Right kidney (tissue), 1 donor: ENCODE measurements at regions not wholly inside any gene's neighbourhood (a gene's known extent, or its start where the extent isn't known, plus 50 kb on each side); places are given as distances from the start of the nearest gene placed in this dataset.

Experiments used
- DNase-seq: peaks from one replicate; pipeline ENCODE4 v3.0.0-alpha.2; 2016

- no peak for DNase-seq
Measured at GRCh38 chr12:53838978-53839377, 87.2 kb upstream of the CISTR start.

DNA sequence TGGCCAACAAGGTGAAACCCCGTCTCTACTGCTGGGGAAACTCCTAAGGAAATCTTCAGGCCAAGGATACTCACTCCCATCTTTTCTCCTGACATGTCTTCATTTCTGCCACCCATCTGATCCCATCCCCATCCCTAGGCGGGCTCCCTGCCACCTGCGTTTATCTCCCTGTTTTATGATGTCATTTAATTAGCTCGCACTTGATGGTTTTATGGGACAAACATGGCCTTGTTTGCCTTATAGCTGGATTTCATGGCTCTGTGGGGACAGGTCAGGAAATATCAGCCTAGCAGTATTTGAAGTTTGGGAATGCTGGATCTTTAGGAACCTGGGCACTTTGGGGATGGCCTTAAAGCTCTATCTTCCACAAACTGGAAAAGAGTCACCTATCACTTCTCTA, 88.5 kb upstream of the CISTR start:
- no peak for DNase-seq

- no peak for DNase-seq
Measured at GRCh38 chr12:53842686-53843085, 90.9 kb upstream of the CISTR start.

DNA sequence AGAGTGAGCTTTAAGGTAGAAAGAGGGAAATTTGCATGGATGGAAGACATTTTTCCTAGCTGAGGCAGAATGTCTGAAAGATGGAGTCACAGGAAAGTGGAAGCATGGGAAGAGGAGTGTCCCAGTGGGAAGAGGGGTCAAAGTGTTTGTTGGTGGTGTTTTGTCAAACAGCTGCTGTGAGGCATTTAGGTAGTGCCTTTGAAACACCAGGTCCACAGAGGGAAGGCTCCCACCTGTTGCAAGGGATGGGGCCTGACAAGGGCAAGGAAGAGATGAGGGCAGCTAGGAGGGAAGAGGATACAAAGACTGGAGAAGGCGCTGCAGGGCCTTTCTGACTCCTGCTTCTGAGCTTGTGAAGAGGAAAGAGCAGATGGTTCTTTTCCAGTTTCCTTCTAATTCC, 91.8 kb upstream of the CISTR start:
- DNase-seq = no peak

DNA sequence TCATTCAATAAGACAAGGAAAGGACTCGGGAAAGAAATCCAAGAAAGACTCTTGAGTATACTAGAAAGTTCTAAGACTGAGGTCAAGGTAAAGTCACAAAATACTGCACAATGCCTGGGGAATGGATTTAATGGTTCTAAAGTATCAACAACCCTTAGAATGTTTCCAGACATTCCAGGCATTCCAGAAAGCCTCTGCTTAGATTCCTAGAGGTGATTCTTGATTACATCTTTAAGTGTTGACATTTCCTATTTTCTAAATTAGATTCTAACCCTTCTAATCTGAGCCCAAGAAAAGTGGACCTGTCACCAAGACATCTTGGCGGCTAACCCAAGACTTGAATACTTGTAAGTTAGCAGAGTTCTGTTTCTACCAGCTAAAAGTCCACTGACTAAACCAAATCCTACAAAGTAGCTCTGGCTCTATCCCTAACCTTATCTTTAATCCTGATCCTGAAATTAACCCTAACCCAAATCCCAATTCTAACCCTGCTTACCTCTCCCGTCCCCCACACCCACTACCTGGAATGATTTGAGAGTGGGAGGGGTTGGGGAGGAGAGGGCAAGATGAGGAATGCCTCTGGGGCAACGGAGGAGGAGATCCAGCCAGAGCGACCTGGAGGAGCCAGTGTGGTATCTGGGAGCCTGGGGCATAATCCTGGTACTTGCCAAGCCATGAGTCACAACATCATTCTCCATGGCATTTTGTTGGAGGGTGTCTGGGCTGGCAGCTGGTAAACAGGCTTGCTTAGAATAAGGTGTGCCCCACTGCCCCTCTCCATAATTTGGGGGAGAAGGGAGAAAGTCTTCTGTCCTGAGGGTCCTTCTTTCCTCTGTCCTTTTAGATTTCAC, 93.4 kb upstream of the HOXC13 start:
- no peak for DNase-seq

- DNase-seq = no peak
Measured at GRCh38 chr12:53845932-53846331, 92.7 kb upstream of the HOXC13 start.

DNA sequence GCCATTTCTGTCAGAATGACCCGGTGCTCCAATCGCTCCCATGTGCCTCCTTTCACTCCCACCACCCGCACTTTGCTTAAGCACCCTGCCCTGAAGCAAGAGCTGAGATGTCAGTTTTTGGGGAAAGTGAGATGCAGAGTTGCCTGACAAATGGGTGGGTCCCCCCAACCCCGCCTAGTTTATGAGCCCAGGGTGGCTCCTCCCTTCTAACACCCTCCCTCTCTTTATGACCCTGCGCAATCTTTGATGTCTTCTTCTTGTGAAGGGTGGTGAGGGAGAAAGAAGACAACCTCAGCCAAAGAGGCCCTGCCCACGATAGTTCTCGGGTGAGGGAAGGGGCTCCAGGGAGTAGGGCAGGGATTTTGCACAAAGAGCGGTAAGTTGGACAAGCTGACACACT, 89.5 kb upstream of the HOXC13 start:
- DNase-seq = no peak

DNA sequence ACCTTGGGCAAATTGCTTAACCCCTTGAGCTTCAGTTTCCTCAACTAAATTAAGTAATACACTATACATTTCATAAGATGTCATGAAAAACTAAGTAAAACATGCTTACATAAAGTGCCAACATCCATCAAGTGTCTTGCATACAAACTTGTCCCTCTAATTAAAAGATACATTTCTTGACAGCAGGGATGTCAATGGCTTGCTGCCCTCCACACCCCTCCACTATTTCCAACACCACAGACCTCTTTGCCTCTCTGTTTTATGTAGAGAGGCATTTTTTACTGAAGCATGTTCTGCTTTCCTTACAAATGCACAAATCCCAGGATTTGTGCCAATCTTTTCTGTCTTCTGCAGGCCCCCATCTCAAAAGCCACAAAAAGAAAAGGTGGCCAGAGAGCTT, 89.0 kb upstream of the HOXC13 start:
- no peak for DNase-seq

DNA sequence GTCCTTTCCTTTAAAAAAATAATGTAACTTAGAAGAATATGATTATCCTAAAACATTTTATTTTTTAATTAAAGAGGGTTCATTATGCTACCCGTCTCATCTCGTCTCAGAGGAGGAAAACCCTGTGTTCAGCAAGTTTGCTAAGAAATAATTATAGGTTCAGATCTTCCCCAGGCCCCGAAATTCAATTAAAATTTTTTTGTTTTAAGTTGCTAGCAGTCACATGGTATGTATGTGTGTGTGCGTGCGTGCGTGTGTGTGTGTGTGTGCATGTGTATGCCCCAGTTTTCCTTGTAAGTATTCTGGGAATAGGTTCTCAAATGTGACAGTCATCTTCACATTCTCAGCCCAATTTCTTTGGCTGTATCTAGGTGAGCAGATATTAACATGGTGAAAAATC, 86.6 kb upstream of the HOXC13 start:
- DNase-seq = no peak

DNA sequence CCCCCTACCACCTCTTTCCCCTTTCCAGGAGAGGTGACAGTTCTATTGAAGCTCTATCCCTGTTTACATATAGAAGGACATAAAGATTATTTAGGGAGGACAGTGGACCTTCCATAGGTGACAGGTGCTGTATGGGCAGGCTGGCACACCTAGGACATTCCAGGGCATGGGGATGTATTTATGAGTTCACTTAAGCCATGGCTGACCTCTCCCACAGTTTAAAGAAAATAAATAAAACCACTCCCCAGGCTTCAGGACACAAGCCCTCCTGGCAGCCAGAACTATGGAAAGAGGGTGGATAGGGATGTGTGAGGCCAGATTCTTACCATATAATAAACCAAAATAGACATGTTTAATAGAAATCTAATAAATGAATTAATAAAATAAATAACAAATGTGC, 85.6 kb upstream of the HOXC13 start:
- DNase-seq = no peak

GRCh38 chr12:53854701-53855316, 83.8 kb upstream of the HOXC13 start:
- DNase-seq = no peak

- no peak for DNase-seq
Measured at GRCh38 chr12:53856132-53856531, 82.5 kb upstream of the HOXC13 start.

DNA sequence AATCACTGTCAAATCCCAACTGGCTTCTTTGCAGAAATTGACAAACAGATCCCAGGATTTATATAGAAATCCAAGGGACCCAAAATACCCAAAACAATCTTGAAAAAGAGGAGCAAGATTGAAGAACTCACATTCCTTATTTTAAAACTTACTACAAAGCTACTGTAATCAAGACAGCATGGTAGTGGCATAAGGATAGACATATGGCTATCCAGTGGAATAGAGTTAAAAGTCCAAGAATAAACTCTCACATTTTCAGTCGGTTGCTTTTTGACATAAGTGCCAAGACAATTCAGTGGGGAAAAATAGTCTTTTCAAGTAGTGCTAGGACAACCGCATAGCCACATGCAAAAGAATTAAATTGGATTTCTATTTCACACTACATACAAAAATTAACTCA, 81.0 kb upstream of the HOXC13 start:
- DNase-seq = no peak

GRCh38 chr12:53860426-53861345, 77.9 kb upstream of the HOXC13 start:
- DNase-seq = no peak

GRCh38 chr12:53862206-53862605, 76.4 kb upstream of the HOXC13 start:
- DNase-seq = no peak

- no peak for DNase-seq
Measured at GRCh38 chr12:53862831-53863230, 75.8 kb upstream of the HOXC13 start.

GRCh38 chr12:53866727-53867126, 71.9 kb upstream of the HOXC13 start:
- no peak for DNase-seq

DNA sequence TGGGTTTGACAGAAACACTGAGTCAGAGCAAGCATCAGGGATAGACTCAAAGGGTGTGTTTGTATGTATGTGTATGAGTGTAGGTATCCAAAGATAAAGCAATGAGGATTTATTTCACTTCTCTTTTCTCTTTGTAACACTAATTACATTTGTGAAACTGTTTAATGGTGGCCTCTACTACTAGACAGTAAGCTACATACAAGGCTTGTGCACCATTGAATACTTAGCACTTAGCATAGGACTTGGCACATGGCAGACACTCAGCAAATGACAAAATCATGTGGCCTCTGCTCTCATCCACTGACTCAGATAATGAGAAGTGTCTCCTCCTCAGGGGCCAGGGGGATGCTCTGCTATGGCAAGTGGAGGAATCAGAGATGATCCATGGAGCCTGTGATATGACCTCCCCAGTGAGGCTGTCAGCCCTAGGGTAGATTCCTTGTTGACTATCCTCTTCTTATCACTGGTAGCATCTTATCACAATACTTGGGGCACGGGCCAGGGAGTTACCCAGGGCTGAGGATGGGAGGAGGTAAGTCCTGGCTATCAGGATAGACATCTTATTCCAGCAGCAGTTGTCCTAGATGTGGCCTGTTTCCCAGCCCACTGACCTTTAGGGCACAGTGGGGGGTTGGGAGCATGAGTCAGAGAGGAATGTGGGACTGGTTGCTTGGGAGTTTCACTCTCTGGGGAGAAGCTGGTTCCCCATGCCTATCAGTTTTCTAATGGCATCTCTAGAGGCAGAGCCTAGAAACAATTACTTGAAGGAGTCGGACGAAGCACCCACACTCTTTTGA, 71.2 kb upstream of the HOXC13 start:
- DNase-seq = no peak

- DNase-seq = no peak
Measured at GRCh38 chr12:53868511-53868986, 70.1 kb upstream of the HOXC13 start.

GRCh38 chr12:53869500-53869899, 69.1 kb upstream of the HOXC13 start:
- DNase-seq = no peak

- DNase-seq = no peak
Measured at GRCh38 chr12:53870117-53870516, 68.5 kb upstream of the HOXC13 start.

DNA sequence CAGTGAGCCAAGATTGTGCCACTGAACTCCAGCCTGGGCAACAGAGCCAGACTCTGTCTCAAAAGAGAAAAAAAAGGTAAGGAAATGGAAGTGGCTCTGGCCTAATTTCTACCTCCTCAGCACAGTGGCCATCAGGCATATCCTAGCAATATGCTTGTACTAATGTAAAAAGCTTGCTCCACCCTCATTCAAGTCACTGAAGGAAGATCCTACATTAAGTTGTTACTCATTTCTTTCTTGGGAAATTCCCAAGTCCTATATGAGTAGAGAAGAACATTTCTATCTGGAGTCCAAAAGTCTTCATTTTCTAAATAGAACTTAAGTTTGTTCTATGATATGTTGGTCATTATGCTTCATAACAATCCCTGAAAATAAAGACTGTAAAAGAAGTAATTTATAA, 67.3 kb upstream of the HOXC13 start:
- DNase-seq = no peak
